ENCODE measurements at regions not wholly inside any gene's neighbourhood (a gene's known extent, or its start where the extent isn't known, plus 50 kb on each side); places are given as distances from the start of the nearest gene placed in this dataset.

DNA sequence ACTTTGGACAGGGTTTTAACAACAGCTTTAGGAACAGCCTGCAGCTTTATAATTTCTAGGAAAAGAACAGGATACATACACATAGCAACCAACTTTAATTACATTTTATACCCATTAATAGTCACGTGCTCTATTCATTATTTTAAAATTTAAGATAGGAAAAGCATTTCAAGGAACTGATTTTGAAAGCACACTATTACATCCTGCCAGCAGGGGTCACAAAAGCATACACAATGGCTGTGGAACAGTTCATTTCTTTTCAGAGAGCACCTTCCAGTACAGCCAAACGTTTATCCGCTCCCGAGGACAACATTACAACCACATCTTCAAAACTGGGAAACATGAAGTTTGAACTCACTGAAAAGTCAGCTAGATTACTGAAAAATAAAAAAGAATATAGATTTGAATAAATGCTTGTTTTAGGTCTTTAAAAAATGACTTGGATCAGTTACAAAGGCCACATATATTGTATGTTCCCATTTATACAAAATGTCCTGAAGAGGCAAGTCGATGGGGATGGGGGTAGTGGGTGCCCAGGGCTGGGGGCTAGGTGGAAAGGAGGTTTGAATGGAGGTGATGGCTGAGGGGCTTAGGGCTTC, 104.6 kb upstream of the EXOC2 start:
- Histone ChIP-seq H3K4me3 (ENCODE audit: low read length) (no peak overlapping the region), H3K4me1 (ENCODE audit: control insufficient read depth, insufficient read depth, low read length) (no peaks in the 10 kb centered on the region), H3K9me3 (ENCODE audit: control insufficient read depth, low read depth, low read length) (no peaks in the 10 kb centered on the region), H3K27ac (ENCODE audit: low read length) (no peak overlapping the region), H3K36me3 (ENCODE audit: control insufficient read depth, insufficient read depth, low read length) (no peaks in the 10 kb centered on the region), H3K27me3 (ENCODE audit: control insufficient read depth, insufficient read depth, low read length) (peaks cover 39% of the 10 kb centered on the region)
- peak in 1 of 2 donors; percentile 36 for DNase-seq
- 0% methylated on average over 1 of the region's 5 CpGs for WGBS (ENCODE audit: insufficient coverage, low lambda C conversion rate)

DNA sequence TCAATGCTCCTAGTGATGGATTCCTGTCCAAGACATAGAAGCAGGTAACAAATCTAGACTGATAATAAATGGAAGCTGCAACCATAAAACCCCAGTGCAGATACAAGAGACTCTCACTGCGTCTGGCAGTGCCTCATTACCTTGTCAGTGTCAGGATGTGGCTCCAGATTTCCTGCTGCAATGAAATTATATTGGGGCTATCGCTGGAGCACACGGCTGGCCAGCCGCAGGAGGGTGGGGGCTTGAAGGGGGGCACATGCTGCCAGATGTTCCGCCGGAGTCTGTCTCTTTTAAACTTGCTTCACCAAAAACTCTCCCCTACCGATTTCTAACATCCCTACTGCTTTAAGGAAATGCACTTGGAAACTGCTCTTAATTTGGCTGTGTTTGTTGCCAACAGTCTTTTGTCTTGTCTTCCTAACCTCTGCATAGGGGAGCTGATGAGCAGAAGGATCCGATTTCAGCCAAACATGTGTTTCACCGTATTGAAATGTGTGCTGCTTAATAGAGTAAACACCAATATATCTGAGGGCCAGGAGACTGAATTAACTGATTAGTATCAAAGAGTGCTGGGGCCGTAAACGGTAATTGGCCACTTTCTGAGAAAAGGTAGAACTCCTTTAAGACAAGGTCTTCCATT, 102.2 kb upstream of the EXOC2 start:
- H3K4me1 ChIP-seq (ENCODE audit: control insufficient read depth, insufficient read depth, low read length) = no peaks in the 10 kb centered on the region
- no peak overlapping the region for H3K4me3 ChIP-seq (ENCODE audit: low read length)
- no peak for DNase-seq
- no peaks in the 10 kb centered on the region for H3K9me3 ChIP-seq (ENCODE audit: control insufficient read depth, low read depth, low read length)
- 0% methylated on average over 1 of the region's 11 CpGs for WGBS (ENCODE audit: insufficient coverage, low lambda C conversion rate)
- no peak overlapping the region for H3K27ac ChIP-seq (ENCODE audit: low read length)
- no peaks in the 10 kb centered on the region for H3K36me3 ChIP-seq (ENCODE audit: control insufficient read depth, insufficient read depth, low read length)
- peaks cover 33% of the 10 kb centered on the region for H3K27me3 ChIP-seq (ENCODE audit: control insufficient read depth, insufficient read depth, low read length)

DNA sequence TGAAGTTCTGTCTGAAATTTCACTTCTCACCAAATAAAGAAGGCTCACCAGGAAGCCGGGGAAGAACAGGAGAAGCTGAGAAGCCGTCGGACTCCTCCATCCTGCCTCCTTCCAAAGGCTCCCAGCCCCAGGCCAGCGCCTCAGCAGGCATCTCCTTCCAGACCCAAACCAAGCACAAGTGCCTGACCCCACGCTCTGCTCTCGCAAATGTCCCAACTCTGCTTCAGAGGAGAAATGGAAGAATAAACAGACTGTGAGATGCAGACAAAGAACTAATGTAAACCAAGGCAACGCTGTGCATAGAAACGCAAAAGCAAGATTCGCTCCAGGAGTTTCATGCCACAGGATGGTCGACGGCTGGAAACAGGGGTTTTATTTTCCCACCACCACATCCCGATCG, 100.3 kb upstream of the EXOC2 start:
- Histone ChIP-seq H3K4me3 (ENCODE audit: low read length) (no peak overlapping the region), H3K27ac (ENCODE audit: low read length) (no peak overlapping the region), H3K27me3 (ENCODE audit: control insufficient read depth, insufficient read depth, low read length) (peaks cover 25% of the 10 kb centered on the region), H3K9me3 (ENCODE audit: control insufficient read depth, low read depth, low read length) (no peaks in the 10 kb centered on the region), H3K36me3 (ENCODE audit: control insufficient read depth, insufficient read depth, low read length) (no peaks in the 10 kb centered on the region), H3K4me1 (ENCODE audit: control insufficient read depth, insufficient read depth, low read length) (no peaks in the 10 kb centered on the region)
- DNase-seq = no peak
- WGBS (ENCODE audit: insufficient coverage, low lambda C conversion rate) = 79% methylated on average over 5 of the region's 13 CpGs

DNA sequence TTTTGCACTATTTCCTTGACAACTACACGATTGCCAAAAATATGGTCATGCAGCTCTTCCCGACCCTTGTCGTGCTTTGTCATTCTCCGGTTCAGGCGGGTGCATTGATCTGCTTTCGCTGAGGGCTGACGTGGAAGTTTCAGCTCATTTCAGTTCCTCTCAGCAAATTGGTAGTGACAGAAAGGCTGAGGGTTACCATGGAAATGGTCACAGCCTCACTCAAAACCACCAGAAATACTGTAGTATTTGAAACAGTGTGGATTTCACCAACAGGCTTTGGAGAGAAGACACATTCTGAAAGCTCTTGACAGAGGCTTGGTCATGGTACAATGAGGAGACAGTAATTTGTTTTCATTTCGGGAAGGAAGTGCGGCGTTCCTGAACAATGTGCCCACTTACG, 99.7 kb upstream of the EXOC2 start:
- H3K27ac ChIP-seq (ENCODE audit: low read length) = no peak overlapping the region
- no peaks in the 10 kb centered on the region for H3K9me3 ChIP-seq (ENCODE audit: control insufficient read depth, low read depth, low read length)
- H3K4me3 ChIP-seq (ENCODE audit: low read length) = no peak overlapping the region
- DNase-seq = no peak
- H3K4me1 ChIP-seq (ENCODE audit: control insufficient read depth, insufficient read depth, low read length) = no peaks in the 10 kb centered on the region
- no peaks in the 10 kb centered on the region for H3K36me3 ChIP-seq (ENCODE audit: control insufficient read depth, insufficient read depth, low read length)
- peaks cover 23% of the 10 kb centered on the region for H3K27me3 ChIP-seq (ENCODE audit: control insufficient read depth, insufficient read depth, low read length)
- 93% methylated on average over 4 of the region's 11 CpGs for WGBS (ENCODE audit: insufficient coverage, low lambda C conversion rate)

DNA sequence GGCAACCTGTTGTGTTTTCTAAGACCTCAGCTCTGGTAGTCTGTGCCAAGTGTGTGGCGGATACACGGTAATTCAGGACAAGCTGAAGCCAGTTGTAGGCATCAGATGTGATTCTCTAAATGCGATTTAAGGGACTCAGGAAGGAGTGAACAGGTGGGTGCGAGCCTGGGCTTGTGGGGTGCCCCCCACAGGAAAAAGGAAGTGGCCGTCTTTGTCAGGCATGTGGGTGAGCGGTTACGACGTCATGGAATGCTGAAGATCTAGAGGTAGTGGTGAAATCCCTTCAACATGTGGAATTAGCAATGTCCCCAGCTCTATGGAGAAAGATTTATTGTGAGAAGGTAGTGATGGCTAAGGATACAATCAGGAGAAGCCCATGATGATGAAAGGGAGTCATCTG, 95.1 kb upstream of the EXOC2 start:
- DNase-seq = no peak
- Histone ChIP-seq H3K27me3 (ENCODE audit: control insufficient read depth, insufficient read depth, low read length) (no peaks in the 10 kb centered on the region), H3K36me3 (ENCODE audit: control insufficient read depth, insufficient read depth, low read length) (no peaks in the 10 kb centered on the region), H3K4me3 (ENCODE audit: low read length) (no peak overlapping the region), H3K27ac (ENCODE audit: low read length) (no peak overlapping the region), H3K4me1 (ENCODE audit: control insufficient read depth, insufficient read depth, low read length) (no peaks in the 10 kb centered on the region), H3K9me3 (ENCODE audit: control insufficient read depth, low read depth, low read length) (no peaks in the 10 kb centered on the region)
- no CpG with 5 or more reads among the region's 8 CpGs for WGBS (ENCODE audit: insufficient coverage, low lambda C conversion rate)

DNA sequence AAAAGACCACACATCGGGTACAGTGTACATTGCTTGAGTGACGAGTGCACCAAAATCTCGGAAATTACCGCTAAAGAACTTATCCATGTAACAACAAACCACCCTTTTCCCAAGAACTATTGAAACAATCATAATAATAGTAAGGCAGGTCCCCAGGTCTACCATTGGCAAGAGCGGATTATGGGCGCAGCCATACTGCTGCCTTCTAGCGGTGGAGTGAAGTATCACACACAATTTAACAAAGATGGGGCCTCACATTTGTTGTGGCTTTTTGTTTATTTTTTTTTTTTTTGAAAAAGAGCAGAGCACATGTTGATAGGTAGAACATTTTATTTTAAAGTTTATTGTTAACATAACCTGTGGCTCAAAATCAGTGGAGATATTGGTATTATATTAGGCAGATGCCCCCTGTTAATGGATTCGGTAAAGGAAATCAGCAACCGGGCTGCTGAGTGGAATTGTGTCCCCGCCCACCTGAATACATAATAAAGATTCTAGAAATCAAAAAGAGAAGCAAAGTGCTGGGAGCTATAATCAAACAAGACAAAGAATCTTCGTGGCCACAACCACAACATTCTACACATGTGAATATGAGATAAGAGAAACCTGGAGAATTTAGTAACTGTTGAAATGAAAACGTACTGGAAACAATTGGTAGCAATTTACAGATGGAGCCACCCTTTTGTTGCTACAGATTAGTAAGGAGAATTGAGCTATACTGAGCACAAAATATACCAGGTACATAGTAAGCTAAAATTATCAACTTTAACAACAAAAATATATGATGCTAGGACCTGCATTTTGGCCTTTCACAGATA, 94.2 kb upstream of the EXOC2 start:
- Histone ChIP-seq H3K27me3 (ENCODE audit: control insufficient read depth, insufficient read depth, low read length) (no peaks in the 10 kb centered on the region), H3K4me1 (ENCODE audit: control insufficient read depth, insufficient read depth, low read length) (no peaks in the 10 kb centered on the region), H3K4me3 (ENCODE audit: low read length) (no peak overlapping the region), H3K9me3 (ENCODE audit: control insufficient read depth, low read depth, low read length) (no peaks in the 10 kb centered on the region), H3K27ac (ENCODE audit: low read length) (no peak overlapping the region), H3K36me3 (ENCODE audit: control insufficient read depth, insufficient read depth, low read length) (no peaks in the 10 kb centered on the region)
- 53% methylated on average over 3 of the region's 12 CpGs for WGBS (ENCODE audit: insufficient coverage, low lambda C conversion rate)
- no peak for DNase-seq

DNA sequence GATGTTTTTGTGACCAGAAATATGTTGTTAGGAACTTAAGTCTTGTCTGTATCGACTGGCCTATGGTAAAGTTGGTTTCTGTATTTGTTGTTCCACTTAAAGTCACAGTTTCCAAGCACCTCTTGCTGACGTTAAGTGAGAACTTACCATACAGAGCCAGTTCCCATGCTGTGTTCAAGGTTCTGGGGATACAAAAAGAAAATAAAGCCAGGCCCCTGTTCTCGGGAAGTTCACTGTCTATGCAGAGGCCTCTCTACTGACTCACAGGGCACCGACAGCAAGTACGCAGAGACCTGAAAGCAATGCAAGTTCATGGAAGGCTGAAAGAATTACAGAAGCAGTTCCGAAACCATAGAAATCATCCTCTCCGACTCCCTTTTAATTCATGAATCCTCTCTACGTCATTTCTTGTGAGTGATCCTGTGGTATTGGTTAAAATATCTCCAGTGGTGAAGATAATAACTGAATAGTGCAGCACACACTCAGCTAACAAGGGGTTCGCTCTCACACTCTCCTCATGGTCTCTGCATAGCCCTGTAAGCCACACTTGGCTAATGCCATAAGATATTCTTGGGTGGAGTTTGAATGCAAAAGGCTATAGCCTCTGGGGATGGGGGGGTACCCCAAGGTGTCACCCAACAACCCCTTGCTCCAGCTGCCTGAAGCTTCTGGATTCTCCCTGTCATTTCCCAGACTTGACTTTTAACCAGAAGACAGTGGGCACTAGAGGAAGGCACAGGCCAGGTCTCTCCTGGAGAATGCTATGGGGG, 91.2 kb upstream of the EXOC2 start:
- Histone ChIP-seq H3K4me1 (ENCODE audit: control insufficient read depth, insufficient read depth, low read length) (no peaks in the 10 kb centered on the region), H3K27ac (ENCODE audit: low read length) (no peak overlapping the region), H3K27me3 (ENCODE audit: control insufficient read depth, insufficient read depth, low read length) (peaks cover 6% of the 10 kb centered on the region), H3K36me3 (ENCODE audit: control insufficient read depth, insufficient read depth, low read length) (no peaks in the 10 kb centered on the region), H3K9me3 (ENCODE audit: control insufficient read depth, low read depth, low read length) (no peaks in the 10 kb centered on the region), H3K4me3 (ENCODE audit: low read length) (no peak overlapping the region)
- WGBS (ENCODE audit: insufficient coverage, low lambda C conversion rate) = 100% methylated on average over 1 of the region's 9 CpGs
- DNase-seq = no peak

DNA sequence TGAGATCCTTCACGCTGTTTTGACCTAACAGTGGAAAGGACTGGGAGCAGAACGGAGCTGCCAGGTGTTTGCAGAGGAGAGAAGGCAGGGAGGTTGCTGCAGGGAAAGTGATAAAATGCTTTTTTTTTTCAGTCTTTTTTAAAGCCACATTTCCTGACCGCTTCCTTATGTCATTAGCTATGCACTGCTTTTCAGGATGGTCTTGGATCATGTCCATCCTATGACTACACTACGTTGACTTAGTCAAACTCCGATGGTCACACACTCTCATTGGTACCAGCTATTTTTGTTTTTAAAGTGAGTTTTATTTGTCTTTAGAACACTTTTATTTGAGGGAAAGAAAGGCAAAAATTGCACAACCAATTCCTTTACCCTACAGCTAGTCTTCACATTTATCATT, 89.2 kb upstream of the EXOC2 start:
- Histone ChIP-seq H3K4me3 (ENCODE audit: low read length) (no peak overlapping the region), H3K9me3 (ENCODE audit: control insufficient read depth, low read depth, low read length) (no peaks in the 10 kb centered on the region), H3K4me1 (ENCODE audit: control insufficient read depth, insufficient read depth, low read length) (no peaks in the 10 kb centered on the region), H3K36me3 (ENCODE audit: control insufficient read depth, insufficient read depth, low read length) (no peaks in the 10 kb centered on the region), H3K27me3 (ENCODE audit: control insufficient read depth, insufficient read depth, low read length) (peaks cover 6% of the 10 kb centered on the region), H3K27ac (ENCODE audit: low read length) (no peak overlapping the region)
- no peak for DNase-seq
- 100% methylated on average over 1 of the region's 5 CpGs for WGBS (ENCODE audit: insufficient coverage, low lambda C conversion rate)

DNA sequence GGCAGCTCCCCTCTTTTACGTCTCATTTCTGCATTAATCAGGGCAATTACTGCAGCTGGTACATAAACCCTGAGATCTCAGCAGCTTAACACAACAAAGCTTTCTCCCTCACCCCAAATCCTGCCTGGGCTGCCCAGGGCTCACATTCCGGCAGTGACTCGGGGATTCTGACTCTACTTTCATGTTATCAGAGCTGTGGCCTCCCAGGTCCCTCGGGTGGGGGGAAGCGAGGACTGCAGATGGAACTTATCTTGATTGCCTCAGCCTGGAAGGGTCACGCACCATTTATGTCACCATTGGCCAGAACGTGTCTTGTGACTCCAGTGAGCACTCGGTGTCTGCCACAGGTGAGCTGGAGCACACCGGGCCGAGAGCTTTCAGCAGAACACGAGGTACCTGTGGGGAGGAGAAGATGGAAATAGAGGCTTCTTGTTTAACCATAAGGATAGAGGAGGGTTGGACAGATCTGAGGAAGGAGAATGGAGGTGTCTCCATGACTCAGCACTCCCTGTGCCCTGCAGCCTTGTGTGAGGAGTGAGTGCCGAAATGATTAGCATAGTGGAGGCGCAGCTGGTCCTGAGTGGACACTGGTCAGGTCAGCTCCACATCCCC, 88.5 kb upstream of the EXOC2 start:
- Histone ChIP-seq H3K36me3 (ENCODE audit: control insufficient read depth, insufficient read depth, low read length) (no peaks in the 10 kb centered on the region), H3K27ac (ENCODE audit: low read length) (no peak overlapping the region), H3K4me3 (ENCODE audit: low read length) (no peak overlapping the region), H3K4me1 (ENCODE audit: control insufficient read depth, insufficient read depth, low read length) (no peaks in the 10 kb centered on the region), H3K27me3 (ENCODE audit: control insufficient read depth, insufficient read depth, low read length) (peaks cover 6% of the 10 kb centered on the region), H3K9me3 (ENCODE audit: control insufficient read depth, low read depth, low read length) (no peaks in the 10 kb centered on the region)
- no CpG with 5 or more reads among the region's 13 CpGs for WGBS (ENCODE audit: insufficient coverage, low lambda C conversion rate)
- no peak for DNase-seq

DNA sequence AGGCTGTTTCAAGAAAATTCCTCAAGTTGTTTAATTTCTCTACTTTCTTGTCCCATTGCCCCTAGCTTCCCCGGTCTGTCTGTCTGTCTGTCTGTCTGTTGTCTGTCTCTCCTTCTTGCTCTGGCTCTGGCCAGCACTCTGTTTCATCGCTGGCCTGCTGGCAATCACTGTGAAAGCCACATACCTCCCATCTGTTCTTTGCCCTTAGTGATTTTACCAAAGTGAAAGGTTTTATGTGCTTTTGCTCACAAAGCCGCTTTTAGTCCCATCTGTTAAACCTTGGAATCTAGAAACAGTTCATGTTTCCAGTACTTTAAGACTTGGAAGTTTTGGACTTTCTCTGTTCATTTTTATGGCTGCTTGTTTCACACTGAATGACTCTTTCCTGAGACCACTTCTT, 87.8 kb upstream of the EXOC2 start:
- no peak for DNase-seq
- no peaks in the 10 kb centered on the region for H3K9me3 ChIP-seq (ENCODE audit: control insufficient read depth, low read depth, low read length)

More for the DNA sequence above, 87.8 kb upstream of the EXOC2 start:
- peaks cover 6% of the 10 kb centered on the region for H3K27me3 ChIP-seq (ENCODE audit: control insufficient read depth, insufficient read depth, low read length)
- H3K4me3 ChIP-seq (ENCODE audit: low read length) = no peak overlapping the region
- no peak overlapping the region for H3K27ac ChIP-seq (ENCODE audit: low read length)
- no peaks in the 10 kb centered on the region for H3K36me3 ChIP-seq (ENCODE audit: control insufficient read depth, insufficient read depth, low read length)
- H3K4me1 ChIP-seq (ENCODE audit: control insufficient read depth, insufficient read depth, low read length) = no peaks in the 10 kb centered on the region
- whole genome bisulfite sequencing (ENCODE audit: insufficient coverage, low lambda C conversion rate) = 100% methylated on average over 1 of the region's 3 CpGs
